Endodermal cell (in vitro differentiated cells): ENCODE measurements at regions not wholly inside any gene's neighbourhood (a gene's known extent, or its start where the extent isn't known, plus 50 kb on each side); places are given as distances from the start of the nearest gene placed in this dataset.

ENCODE experiments used
- DNase-seq: peaks from one replicate; pipeline ENCODE4 v3.0.0-alpha.2; 2017
- H3K27ac ChIP-seq: 2 replicates; pipeline ENCODE4 v1.5.1; 2013; ENCODE audit warnings: mild to moderate bottlenecking, low read depth, low read length, moderate library complexity
- H3K27me3 ChIP-seq: 2 replicates; pipeline ENCODE4 v1.6.1; 2013; ENCODE audit warnings: mild to moderate bottlenecking, low read length, moderate library complexity; ENCODE audit not compliant: insufficient read depth, control insufficient read depth, poor library complexity, severe bottlenecking
- H3K36me3 ChIP-seq: 2 replicates; pipeline ENCODE4 v1.7.0; 2013; ENCODE audit warnings: mild to moderate bottlenecking, low read length, moderate library complexity; ENCODE audit not compliant: control insufficient read depth, insufficient read depth
- H3K4me1 ChIP-seq: one replicate; pipeline ENCODE4 v1.7.0; 2013; ENCODE audit warnings: low read length; ENCODE audit not compliant: control insufficient read depth, insufficient read depth
- H3K4me3 ChIP-seq: 2 replicates; pipeline ENCODE4 v1.5.1; 2013; ENCODE audit warnings: mild to moderate bottlenecking, low read length, moderate library complexity
- H3K9ac ChIP-seq: 2 replicates; pipeline ENCODE4 v1.6.1; 2013; ENCODE audit warnings: mild to moderate bottlenecking, low read length, moderate library complexity; ENCODE audit not compliant: poor library complexity, severe bottlenecking; ENCODE audit errors: extremely low read depth
- H3K9me3 ChIP-seq: 2 replicates; pipeline ENCODE4 v1.6.1; 2013; ENCODE audit warnings: mild to moderate bottlenecking, low read length, moderate library complexity; ENCODE audit not compliant: control insufficient read depth
- H3K27ac Mint-ChIP-seq: 2 replicates; pipeline ENCODE4 v1.8.0; 2020; ENCODE audit warnings: mixed read lengths
- H3K27me3 Mint-ChIP-seq: 2 replicates; pipeline ENCODE4 v1.8.0; 2021; ENCODE audit warnings: mild to moderate bottlenecking, mixed read lengths; ENCODE audit not compliant: insufficient read depth
- H3K36me3 Mint-ChIP-seq: 2 replicates; pipeline ENCODE4 v1.8.0; 2020; ENCODE audit warnings: low read depth, mixed read lengths
- H3K4me1 Mint-ChIP-seq: 2 replicates; pipeline ENCODE4 v1.8.0; 2020; ENCODE audit warnings: mixed read lengths
- H3K4me3 Mint-ChIP-seq: 2 replicates; pipeline ENCODE4 v1.8.0; 2020; ENCODE audit warnings: mild to moderate bottlenecking, moderate library complexity, mixed read lengths
- H3K9me3 Mint-ChIP-seq: 2 replicates; pipeline ENCODE4 v1.8.0; 2020; ENCODE audit warnings: mild to moderate bottlenecking, mixed read lengths
- WGBS, 2 experiments: methylation state at CpG; one replicate each; pipeline versions ENCODE4 v1.1.5 to v1.1.7; 2013; ENCODE audit warnings: missing lambda C conversion rate in 2 of 2, mixed read lengths in 1 of 2; ENCODE audit not compliant: insufficient coverage in 1 of 2, insufficient read length in 1 of 2; 5-methylcytosine and 5-hydroxymethylcytosine counted together
- TF ChIP-seq, protein P1 (sequence below): fragments of 200-600 bp; sonication (generic); conservative IDR thresholded peaks from 2 replicates; pipeline ENCODE4 v1.5.0; 2021; ENCODE audit warnings: antibody characterized with exemption, mild to moderate bottlenecking

DNA sequence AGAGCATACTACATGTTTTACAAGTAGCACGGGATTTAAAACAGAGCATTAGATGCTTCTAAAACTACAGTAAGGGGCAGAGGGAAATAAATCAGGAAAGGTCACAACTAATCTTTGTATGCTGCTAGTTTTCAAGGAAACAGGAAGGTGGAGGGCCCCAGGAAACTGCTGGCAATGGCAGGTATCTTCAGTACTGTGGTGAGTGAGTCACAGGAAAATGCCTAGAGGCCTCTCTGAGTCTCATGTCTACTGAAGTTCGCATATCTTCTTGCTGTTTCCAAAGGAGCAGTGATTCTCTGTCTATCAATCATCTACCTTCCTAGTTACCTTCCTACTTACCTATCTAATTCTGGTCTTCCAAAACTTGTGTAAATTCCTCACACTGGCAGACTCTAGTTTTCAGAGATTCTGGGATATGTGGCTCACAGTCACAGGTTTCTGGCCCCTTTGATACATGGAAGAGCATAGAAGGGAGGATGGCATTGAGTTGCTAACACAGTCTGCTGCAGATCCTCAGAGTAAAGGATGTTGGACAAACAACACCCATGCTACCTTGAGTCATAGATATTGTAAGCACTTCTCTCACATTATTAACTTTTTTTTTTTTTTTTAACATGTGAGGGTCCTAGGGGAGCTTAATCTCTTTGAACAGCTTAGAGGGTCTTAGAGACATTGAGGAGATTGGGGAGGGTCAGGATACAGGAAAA is 58.8 kb upstream of the SYN3 start:
- Mint-ChIP-seq H3K4me1 (no peaks in the 10 kb centered on the region), H3K36me3 (no peaks in the 10 kb centered on the region), H3K4me3 (no peak overlapping the region), H3K27ac (no peak overlapping the region), H3K9me3 (no peaks in the 10 kb centered on the region), H3K27me3 (peaks cover 2% of the 10 kb centered on the region)
- Histone ChIP-seq H3K27me3 (no peaks in the 10 kb centered on the region), H3K36me3 (no peaks in the 10 kb centered on the region), H3K4me3 (no peak overlapping the region), H3K9me3 (no peaks in the 10 kb centered on the region), H3K9ac (no peak overlapping the region), H3K27ac (no peak overlapping the region), H3K4me1 (no peaks in the 10 kb centered on the region)
- no peak for DNase-seq
- TF ChIP-seq, protein P1, sequence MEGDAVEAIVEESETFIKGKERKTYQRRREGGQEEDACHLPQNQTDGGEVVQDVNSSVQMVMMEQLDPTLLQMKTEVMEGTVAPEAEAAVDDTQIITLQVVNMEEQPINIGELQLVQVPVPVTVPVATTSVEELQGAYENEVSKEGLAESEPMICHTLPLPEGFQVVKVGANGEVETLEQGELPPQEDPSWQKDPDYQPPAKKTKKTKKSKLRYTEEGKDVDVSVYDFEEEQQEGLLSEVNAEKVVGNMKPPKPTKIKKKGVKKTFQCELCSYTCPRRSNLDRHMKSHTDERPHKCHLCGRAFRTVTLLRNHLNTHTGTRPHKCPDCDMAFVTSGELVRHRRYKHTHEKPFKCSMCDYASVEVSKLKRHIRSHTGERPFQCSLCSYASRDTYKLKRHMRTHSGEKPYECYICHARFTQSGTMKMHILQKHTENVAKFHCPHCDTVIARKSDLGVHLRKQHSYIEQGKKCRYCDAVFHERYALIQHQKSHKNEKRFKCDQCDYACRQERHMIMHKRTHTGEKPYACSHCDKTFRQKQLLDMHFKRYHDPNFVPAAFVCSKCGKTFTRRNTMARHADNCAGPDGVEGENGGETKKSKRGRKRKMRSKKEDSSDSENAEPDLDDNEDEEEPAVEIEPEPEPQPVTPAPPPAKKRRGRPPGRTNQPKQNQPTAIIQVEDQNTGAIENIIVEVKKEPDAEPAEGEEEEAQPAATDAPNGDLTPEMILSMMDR, result no peak
- 83 to 90% methylated on average over 2 of the region's 2 CpGs for WGBS, 2 experiments

DNA sequence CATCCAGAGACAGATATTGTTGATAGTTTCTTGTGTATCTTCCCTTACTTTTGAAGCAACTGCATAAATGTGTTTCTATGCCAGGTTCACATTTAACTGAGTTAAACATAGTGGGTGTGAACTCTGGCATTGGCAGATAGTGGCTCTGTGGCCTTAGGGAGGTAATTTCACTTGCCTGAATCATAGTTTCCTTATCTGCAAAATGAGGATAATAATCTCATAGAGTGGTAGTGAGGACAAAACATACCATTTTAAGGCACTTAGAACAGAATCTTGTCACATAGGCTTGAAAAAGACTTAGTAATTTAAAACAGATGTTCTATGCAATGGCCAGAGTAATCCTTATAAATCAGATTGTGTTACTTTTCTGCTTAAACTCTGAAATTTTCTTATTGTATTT is 56.4 kb upstream of the SYN3 start:
- H3K9ac ChIP-seq, result no peak overlapping the region
- Mint-ChIP-seq H3K9me3 (no peaks in the 10 kb centered on the region), H3K27ac (no peak overlapping the region), H3K4me3 (no peak overlapping the region), H3K36me3 (no peaks in the 10 kb centered on the region), H3K27me3 (no peaks in the 10 kb centered on the region), H3K4me1 (peaks cover 10% of the 10 kb centered on the region)
- DNase-seq, result no peak
- H3K9me3 ChIP-seq, result no peaks in the 10 kb centered on the region
- H3K27me3 ChIP-seq, result no peaks in the 10 kb centered on the region
- H3K4me1 ChIP-seq, result peaks cover 5% of the 10 kb centered on the region
- no peaks in the 10 kb centered on the region for H3K36me3 ChIP-seq
- no peak overlapping the region for H3K27ac ChIP-seq
- TF ChIP-seq, protein P1, result no peak
- no peak overlapping the region for H3K4me3 ChIP-seq

DNA sequence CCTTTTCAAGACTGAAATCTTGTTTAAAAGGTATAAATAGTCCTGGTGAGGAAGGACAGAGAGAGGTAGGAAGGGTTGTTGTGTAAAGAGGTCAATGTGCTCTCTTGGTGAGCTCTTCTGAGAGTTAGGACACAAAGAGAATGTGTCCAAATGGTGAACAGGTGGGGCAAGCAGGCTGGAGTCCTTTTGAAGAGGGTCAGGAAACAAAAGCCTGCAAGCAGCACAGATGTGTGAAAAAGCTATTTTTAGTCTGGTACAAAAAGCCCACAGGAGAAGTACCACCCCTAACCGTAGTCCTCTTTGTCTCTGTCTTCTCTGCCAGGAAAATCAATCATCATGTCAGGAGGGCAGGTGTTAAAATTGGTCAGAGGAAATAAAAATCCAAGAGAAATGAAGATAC is 54.4 kb upstream of the SYN3 start:
- Histone ChIP-seq H3K27ac (peak overlapping the region; percentile 61), H3K27me3 (no peaks in the 10 kb centered on the region), H3K4me1 (peaks cover 5% of the 10 kb centered on the region), H3K9ac (no peak overlapping the region), H3K9me3 (no peaks in the 10 kb centered on the region), H3K4me3 (no peak overlapping the region), H3K36me3 (no peaks in the 10 kb centered on the region)
- no peaks in the 10 kb centered on the region for H3K9me3 Mint-ChIP-seq
- TF ChIP-seq, protein P1, result no peak
- H3K4me3 Mint-ChIP-seq, result no peak overlapping the region
- no peaks in the 10 kb centered on the region for H3K36me3 Mint-ChIP-seq
- no peak for DNase-seq
- 60 to 100% methylated on average over 1 of the region's 1 CpG for whole genome bisulfite sequencing, 2 experiments
- H3K27ac Mint-ChIP-seq, result no peak overlapping the region
- H3K4me1 Mint-ChIP-seq, result peaks cover 10% of the 10 kb centered on the region
- no peaks in the 10 kb centered on the region for H3K27me3 Mint-ChIP-seq
